GM19452 (cell line): ENCODE measurements at regions not wholly inside any gene's neighbourhood (a gene's known extent, or its start where the extent isn't known, plus 50 kb on each side); places are given as distances from the start of the nearest gene placed in this dataset.

Source experiments
- ATAC-seq: cut with Tn5 transposase; IDR thresholded peaks from one replicate; pipeline ENCODE4 v1.9.1; 2021; ENCODE audit not compliant: unreplicated experiment

DNA sequence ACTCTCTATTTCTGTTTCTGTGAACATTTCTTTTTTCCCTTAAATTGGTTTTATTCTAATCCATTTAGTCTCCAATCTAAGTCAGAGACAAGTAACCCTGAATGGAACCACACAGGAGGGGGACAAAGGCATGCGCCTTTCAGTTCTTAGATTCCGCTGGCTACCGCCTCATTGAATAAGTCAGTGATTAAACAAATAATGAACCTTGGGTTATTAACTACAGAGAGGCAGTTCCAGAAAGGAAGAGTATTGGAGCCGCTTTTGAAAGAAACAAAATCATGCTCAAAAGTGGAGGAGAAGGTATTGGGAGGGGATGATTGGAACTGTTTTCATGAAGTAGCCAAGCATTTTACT is 459.8 kb upstream of the DAB1 start:
- no peak for ATAC-seq

DNA sequence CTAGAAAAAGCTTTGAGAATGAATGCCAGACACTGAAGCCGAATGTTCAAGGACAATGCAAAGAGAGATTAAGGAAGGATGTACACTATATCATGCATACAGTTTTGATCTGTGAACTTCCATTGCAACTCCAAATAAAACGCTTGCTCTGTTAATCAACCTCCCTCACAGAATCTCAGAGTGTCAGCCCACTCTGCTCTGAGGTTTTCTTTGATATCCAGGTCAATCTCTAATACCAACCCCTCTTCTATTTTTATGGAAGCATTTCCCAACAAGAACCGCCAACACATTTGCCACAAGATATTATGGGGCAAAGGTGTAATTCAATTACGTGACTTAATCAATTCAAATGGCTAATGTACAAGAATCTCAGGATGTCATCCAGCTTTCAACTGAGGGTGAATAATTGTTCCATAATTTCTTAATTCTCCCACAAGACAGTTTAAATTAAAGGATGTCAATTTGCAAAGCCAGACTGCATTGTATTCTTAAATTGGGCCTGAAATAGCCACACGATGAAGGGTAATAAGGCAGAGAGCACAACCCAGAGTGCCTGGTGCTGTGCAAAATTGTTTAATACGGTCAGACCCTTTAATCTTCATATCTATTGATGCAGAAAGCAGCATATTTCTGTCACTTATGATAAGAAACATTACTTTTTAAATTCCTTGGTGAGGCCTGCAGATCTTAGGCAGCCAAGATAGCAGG is 459.2 kb upstream of the DAB1 start:
- ATAC-seq = no peak

DNA sequence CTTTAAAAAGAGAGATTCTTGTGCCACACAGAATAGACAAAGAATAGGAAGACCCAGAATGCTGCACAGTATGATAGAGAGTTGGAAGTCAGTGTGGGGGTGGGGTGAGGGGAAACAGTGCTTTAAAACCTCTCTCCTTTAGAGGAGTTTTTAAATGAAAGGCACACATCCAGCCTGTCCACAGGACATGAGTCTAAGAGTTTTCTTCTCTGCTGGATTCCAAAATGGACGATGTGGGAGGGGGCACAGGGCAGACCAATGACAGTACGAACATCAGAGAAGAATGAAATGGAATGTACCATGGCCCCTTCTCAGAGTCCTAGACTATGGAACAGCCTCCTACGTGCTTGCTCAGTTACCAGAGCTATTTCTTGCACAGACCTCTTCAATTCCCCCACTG is 458.2 kb upstream of the DAB1 start:
- ATAC-seq = no peak

DNA sequence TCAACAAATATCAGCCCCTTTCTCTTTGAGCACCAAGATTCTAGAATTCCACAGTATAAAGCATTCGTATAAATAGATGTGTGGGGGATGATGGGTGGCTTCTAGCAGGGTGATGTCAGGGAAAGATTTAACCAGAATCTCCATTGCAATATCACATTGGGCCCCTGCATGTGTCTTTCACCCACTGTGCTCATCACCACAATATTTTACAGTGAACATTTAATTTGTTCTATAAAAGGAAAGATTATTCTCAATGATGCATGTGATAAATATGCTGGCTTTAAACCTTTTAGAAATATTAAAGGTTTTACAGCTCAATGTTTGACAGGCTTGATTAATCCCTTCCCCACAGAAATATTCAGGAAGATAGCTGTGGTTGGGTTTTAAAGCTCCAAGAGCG is 457.8 kb upstream of the DAB1 start:
- no peak for ATAC-seq

DNA sequence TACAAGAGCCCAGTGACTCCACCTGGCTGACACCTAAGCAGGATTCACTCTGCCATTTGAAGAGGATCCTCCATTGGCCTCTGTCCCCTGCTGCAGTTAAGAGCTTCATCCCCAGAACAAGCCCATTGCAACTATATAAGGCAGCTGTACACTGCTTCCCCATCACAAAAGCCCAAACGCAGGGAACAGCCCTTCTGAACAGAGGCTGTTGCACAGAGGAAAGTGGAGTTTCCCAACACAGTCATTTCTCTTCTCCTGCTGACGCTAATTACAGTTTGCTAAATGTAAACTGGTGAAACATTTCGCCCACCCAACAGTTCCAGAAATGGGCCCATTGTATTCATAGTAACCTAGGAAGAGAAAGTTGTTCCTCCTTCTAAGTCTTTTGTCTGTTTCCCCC is 455.8 kb upstream of the DAB1 start:
- no peak for ATAC-seq

DNA sequence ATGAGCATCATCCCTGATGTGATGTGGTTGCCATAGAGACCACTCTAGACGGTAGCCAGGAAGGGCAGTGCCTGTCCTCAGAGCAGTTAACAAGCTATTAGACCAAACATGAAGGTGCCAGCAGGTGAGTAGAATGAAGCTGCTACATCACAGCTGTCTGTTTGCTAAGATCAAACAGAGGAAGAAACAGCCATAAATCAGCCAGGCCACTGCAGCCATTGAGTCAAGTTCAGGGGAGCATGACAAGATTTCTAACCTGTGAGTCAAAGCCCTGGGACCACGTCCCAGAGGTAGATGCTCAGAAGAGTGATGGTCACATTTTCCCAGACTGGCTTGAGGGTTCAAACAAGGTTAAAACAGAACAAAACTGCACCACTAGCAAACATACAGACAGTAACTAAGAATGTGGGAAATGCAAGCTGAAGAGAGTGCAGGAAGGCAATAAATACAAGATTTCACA is 450.6 kb upstream of the DAB1 start:
- ATAC-seq = no peak

DNA sequence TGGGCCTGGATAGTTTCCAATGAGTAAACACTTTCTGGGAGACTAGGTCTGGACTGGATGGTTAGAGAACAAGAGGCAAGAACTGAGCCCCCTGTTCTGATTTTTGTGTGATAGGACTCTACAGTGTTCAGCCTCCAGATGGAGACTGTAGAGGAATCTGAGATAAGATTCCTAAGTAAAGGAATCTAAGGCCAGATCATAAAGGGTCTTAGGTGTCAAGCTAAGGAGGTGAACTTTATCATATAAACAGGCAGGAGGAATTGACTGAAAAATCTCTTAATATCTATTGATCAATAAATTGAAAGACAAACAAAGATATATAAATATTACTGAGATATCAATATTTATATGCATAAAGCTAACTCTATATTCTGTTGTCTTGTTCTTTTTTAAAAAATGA is 449.1 kb upstream of the DAB1 start:
- no peak for ATAC-seq

DNA sequence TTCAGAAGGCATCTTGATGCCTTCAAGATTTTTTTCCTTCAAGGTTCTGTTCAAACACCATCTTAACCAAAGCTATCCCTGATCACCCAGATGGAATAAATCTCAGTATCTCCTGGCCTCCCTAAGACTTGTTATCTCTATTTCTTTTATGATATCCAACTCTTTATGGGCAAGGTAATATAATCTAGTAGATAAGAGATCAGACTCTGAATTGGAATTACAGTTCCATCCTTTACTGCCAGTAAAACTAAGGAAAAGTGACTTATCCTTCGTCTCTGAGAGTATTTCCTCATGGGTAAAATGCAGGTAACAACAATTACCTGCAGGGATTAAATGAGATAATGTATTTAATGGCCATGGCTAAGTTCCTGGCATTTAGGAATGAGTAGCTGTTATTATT is 445.0 kb upstream of the DAB1 start:
- ATAC-seq = no peak

DNA sequence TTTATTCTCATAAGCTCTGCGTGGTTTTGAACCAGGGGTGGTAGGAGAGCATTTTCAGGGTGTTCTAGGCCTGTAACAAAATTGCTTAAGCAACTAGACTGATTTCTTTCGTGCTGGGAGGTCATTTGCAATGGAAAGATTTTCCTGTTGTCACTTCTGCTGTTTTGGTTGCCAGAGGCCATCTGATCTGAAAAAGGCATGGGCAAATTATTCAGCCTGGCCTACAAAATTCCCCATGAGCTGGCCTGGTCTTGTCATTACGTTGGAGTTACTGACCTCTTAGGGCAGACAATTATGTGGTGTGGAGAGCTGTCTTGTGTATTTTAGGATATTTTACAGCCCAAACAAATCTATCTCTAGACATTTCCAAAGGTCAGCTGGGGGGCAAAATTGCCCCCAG is 444.4 kb upstream of the DAB1 start:
- no peak for ATAC-seq

DNA sequence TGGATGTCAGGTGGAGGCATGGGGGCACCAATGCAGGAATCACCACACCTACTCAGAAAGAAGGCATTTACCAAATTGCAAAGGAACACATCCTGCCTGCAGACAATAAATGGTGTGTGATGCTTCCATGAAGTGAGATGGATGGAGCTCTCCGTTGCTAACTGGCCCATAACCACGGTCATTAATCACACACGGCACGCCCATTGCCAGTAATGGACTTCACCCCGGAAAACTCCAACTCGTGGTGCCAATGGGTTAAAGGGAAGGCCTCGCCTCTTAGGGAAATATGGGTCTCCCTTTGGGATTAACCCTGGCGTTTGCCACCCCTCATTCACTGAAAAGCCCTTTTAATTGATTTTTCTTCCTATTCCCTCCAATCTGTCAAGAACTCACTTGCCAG is 443.1 kb upstream of the DAB1 start:
- no peak for ATAC-seq

DNA sequence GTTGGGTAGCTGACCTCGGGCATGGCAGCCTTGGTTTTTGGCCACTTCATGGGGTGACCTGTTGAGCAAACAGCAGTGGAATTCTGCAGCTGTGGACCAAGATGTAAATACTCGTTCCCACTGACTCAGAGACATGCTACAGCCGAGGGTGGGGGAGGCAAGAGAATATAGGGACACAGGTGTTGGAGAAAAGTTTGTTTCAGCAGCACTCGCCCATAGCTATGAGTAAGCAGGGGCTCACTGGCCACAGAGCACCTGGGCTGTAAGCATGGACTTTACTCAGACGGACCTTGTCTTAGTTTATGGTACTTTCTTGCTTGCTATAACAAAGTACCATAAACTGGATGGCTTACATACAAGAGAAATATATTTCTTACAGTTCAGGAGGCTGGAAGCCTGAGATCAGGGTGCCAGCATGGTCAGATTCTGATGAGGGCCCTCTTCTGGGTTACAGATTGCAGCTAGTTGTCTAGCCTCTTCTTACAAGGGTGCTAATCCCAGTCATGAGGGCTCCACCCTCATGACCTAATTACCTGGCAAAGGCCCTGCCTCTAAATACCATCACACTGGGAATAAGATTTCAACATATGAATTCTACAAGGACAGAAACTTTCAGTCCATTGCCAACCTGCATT is 437.2 kb upstream of the DAB1 start:
- no peak for ATAC-seq

DNA sequence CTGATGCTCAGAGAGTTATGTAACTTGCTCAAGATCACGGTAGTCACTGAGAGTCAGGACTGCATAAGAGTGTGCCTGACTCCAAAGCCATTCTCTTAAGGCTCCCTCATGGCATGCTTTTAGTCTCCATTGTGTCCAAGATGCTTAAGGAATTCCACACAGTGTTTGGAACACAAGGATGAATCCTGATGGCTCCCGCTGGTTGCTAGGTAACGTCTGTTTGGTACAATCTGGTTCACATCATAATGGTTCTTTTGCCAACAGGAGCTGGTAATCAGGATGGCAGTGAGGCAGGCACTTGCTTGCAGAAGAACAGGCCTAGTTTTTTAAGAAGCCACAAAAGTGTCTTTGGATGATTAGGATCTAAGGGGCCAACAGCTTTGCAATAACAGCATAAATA is 436.5 kb upstream of the DAB1 start:
- no peak for ATAC-seq

DNA sequence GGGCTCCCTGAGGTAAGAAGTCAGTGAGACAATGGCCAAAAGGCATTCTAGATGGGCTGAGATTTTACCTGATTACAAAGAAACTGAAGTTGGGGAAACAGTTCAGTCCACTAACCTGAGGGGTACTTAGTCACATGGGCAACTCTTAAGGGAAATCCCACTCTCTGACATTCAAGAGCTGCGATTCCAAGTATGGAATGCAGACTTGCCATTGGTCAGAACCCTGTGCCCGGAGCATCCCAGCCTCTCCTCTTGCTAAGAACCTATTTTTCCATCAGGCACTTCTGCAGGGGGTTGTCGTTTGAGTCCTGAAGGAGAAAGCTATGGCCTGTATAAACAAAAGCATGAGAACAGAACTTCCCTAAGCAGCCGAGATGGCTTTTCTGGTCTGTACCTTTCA is 434.9 kb upstream of the DAB1 start:
- ATAC-seq = no peak

DNA sequence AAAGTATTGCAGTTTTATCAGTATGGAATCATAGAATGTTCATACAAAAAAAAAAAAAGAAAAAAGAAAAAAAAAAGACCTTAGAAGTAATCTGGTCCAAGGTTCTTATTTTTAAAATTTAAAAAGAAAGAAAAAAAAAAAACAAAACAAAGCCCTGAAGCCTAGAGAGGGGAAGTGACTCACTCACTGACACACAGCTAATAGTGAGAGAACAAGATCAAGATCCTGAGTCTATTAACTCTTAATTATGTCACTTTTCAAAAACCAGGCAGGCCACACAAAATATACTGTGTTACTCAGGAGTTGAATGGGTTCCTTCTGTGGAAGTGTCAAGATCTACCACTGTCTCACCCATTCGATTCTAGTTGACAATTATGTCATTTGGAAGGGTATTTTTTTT is 433.9 kb upstream of the DAB1 start:
- no peak for ATAC-seq

DNA sequence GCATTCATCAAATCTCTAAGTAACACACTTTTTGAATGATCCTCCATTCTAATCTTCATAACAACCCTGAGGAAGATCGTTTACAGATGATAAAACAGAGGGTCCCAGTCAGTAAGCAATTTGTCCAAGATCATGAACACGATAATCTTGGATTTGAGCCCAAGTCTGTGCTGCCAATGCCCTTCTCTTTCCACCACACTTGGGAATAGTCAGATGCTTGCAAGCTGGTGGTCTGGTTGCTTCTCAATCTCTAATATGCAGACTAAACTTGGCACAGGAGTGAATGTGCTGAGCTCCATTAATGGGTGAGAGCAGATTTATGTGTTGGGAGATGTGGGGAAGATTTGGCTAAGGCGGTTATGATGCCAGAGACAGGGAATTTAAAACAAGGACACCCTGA is 430.6 kb upstream of the DAB1 start:
- no peak for ATAC-seq

DNA sequence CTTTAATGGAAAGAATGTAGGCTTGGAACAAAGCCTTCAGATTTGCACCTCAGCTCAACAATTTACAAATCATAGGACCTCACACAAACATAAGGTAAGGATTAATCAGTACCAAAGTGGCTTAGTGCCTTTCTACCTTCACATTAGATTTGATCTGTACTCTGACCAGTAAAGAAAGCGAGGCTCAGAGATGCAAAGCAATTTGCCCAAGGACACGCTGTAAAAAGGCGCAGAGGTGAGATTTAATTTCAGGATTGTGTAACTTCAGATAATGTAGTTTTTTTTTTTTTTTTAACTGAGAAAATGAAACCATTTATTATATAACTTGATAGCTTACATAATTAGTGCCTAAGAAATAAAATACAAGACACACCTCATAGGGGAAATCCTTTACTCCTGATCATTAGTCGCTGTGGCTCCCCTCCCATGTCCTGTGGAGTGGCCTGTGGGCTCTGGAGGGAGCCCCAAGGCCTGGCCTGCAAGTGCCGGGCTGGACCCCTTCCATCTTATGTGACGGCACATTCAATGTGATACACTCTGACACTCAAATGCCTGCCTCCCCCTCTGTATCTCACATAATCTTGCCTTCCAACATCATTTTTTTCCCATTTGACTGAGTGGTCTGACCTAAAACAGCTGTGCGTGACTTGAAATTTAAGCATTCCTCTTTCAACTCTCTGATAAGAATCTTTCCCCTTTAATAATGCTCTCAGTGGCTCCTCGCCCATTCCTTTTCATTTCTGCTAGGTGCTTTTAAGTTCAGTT is 426.5 kb upstream of the DAB1 start:
- no peak for ATAC-seq

DNA sequence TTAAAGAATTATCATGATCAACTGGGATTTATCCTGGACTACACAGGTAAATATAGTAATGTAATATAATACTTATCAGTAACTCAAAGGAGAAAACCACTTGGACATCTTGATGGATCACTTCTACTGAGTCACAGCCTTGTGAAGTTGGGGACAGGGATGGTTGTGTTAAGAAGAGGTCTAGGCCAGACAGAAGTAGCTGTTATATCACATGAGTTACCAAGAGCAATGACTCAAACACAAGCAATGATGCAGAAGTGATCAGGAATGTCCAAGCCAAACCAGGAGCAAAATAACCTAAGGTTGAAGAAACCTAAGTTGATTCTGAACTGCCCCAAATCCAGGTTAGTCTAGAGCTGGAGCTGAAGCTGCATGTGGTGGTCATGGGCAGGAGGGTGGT is 424.5 kb upstream of the DAB1 start:
- no peak for ATAC-seq

DNA sequence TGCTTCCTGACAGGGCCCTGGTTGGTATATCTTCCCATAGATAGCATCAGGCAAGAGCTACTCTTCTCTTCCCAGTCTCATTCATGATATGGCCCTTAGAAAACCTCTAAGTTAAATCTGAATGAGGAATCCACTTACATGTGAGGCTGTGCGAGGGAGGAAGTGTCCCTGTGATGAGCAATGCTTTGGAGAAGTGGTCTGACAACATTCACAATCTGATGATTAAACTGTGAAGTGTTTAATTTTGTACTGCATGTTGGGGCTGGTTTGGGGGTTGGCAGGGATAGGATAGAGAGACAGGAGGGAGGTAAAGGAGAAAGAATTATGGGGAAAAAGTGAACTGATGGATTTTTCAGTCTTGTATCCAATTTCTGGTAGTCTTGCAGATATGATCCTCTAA is 421.2 kb upstream of the DAB1 start:
- ATAC-seq = no peak

DNA sequence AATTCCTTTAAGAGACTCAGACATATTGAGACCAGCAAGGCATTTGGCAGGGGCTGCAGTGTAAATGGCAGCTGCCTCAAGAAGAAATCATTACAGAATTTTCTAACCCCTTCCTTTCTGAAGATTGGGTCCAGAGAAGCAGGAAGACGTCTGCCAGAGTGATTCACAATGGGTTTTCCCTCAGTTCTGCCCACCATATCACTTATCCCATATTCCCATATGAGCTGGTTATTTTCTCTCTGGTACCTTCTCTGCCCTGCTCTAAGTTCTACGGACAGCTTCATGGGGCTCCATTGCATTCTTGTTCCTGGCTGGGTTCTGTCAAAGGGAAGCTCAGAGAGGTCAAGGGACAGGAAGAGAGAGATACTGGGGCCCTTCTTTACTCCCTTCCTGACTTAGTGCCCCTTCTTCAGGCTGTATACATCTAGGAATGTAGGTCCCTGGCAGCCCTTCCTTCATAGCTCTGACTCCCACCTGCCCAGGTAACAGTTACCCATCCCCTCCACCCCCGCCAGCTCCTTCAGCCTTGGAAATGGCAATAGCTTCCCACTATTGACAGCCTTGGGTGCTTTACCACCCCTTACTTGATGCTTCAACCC is 420.6 kb upstream of the DAB1 start:
- ATAC-seq = no peak

DNA sequence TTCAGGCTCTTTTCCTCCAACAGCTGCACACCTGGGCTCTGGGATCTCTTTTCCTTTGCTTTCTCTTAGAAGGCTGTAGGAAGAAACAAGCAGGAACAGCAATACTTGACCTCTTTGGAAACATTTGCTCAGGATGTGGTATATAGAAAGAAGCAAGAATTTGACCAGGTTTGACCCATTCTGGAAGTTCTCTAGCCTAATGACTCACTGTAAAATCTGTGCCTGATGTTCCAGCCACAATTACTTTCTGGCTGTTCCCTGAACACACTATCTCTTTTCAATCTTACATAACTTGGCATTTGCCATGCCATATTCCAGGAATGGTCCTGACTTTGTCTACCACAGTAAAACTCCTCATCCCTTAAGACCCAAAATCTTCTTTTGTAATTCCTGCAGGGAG is 419.9 kb upstream of the DAB1 start:
- no peak for ATAC-seq

DNA sequence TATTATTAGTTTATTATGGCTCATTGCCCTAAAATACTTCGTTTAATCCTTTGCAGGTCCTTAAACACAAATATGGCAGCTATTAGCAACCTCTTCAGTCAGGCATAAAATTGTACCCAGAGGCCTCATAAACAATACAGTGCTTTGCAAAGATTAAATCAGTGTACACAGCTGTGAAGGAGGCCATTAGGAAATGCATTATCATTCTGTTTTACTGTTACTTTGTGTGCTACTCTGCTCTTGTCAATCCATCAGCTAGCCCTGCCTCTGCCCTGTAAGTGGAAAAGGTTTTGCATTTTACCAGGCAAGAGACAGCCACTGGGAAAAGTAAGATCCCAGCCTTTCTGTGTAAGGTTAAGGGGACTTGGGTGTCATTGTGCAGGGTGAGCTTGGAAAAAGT is 415.7 kb upstream of the DAB1 start:
- no peak for ATAC-seq

DNA sequence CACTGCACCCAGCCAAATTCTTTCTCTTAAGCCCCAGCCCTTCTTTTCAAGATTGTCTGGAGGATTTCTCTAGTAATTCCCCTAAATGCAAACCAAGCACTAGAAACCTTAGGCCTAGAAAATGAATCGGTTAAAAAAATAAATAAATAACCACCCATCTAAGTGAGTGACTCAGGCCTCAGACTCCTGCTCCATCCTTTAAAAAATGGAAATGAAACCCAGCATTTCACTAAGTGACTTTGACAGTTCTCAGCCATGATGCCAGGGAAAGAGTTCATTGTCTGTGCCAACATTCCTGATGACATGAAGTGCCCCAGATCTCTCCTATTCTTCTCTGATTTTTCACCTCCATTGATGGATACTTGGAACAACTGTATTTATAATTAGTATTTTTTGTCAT is 415.2 kb upstream of the DAB1 start:
- no peak for ATAC-seq
